HepG2 (cell line): ENCODE measurements at regions not wholly inside any gene's neighbourhood (a gene's known extent, or its start where the extent isn't known, plus 50 kb on each side); places are given as distances from the start of the nearest gene placed in this dataset.

Experiments
- ELF3 ChIP-seq: IDR thresholded peaks from 2 replicates; pipeline ENCODE4 v1.6.1; 2016; ENCODE audit warnings: missing genetic modification reagents, missing compliant biosample characterization
- LCORL ChIP-seq, 2 experiments: fragments of 450-650 bp in 1 of 2; sonication (generic) in 1 of 2; formaldehyde crosslinking in 1 of 2; IDR thresholded peaks; 2 replicates each; pipeline versions ENCODE4 v1.5.0 to v1.6.1; 2017 to 2020; ENCODE audit warnings: antibody characterized with exemption in 1 of 2, missing genetic modification reagents in 1 of 2
- MTF1 ChIP-seq: sonication (generic); formaldehyde crosslinking; IDR thresholded peaks from 2 replicates; pipeline ENCODE4 v1.5.0; 2020; ENCODE audit warnings: missing genetic modification reagents
- MTF2 ChIP-seq: sonication (generic); formaldehyde crosslinking; IDR thresholded peaks from 2 replicates; pipeline ENCODE4 v1.5.0; 2020; ENCODE audit warnings: missing genetic modification reagents, borderline replicate concordance
- NFE2L2 ChIP-seq: fragments of 150-350 bp; IDR thresholded peaks from 2 replicates; pipeline ENCODE4 v1.6.1; 2014; ENCODE audit warnings: low read length
- RAD51 ChIP-seq: fragments of 450-650 bp; IDR thresholded peaks from 2 replicates; pipeline ENCODE4 v1.6.1; 2016; ENCODE audit warnings: borderline replicate concordance
- SYNCRIP ChIP-seq: fragments of 200-400 bp; formaldehyde crosslinking; IDR thresholded peaks from 2 replicates; pipeline ENCODE4 v1.6.1; 2018; ENCODE audit warnings: mild to moderate bottlenecking, low read depth, low read length; ENCODE audit not compliant: insufficient read depth
- ZFP36 ChIP-seq: fragments of 150-350 bp; IDR thresholded peaks from 2 replicates; pipeline ENCODE4 v1.6.1; 2018; ENCODE audit warnings: borderline replicate concordance, low read length, low read depth; ENCODE audit not compliant: partially characterized antibody
- ZNF224 ChIP-seq: sonication (generic); formaldehyde crosslinking; IDR thresholded peaks from 2 replicates; pipeline ENCODE4 v1.5.0; 2020; ENCODE audit warnings: mild to moderate bottlenecking, missing genetic modification reagents
- ZNF292 ChIP-seq: sonication (generic); formaldehyde crosslinking; IDR thresholded peaks from 2 replicates; pipeline ENCODE4 v1.8.1; 2022; ENCODE audit warnings: mild to moderate bottlenecking, low read depth, missing genetic modification reagents, borderline replicate concordance
- ZNF337 ChIP-seq: sonication (generic); formaldehyde crosslinking; IDR thresholded peaks from 2 replicates; pipeline ENCODE4 v1.5.1; 2020; ENCODE audit warnings: missing genetic modification reagents, low read depth, mild to moderate bottlenecking, borderline replicate concordance
- ZNF33A ChIP-seq: sonication (generic); formaldehyde crosslinking; IDR thresholded peaks from 2 replicates; pipeline ENCODE4 v1.5.1; 2020; ENCODE audit warnings: missing genetic modification reagents, mild to moderate bottlenecking, moderate library complexity, borderline replicate concordance
- ZNF607 ChIP-seq: sonication (generic); formaldehyde crosslinking; IDR thresholded peaks from 2 replicates; pipeline ENCODE4 v1.5.1; 2020; ENCODE audit warnings: missing genetic modification reagents, mild to moderate bottlenecking, borderline replicate concordance
- ZNF724P ChIP-seq: sonication (generic); formaldehyde crosslinking; IDR thresholded peaks from 2 replicates; pipeline ENCODE4 v1.8.0; 2022; ENCODE audit warnings: missing genetic modification reagents, borderline replicate concordance
- ZNF747 ChIP-seq: sonication (generic); formaldehyde crosslinking; IDR thresholded peaks from 2 replicates; pipeline ENCODE4 v1.8.1; 2023; ENCODE audit warnings: missing genetic modification reagents, mild to moderate bottlenecking, borderline replicate concordance
- TF ChIP-seq, protein P1 (sequence below), 2 experiments: fragments of 450-650 bp in 1 of 2; sonication (generic) in 1 of 2; formaldehyde crosslinking in 1 of 2; IDR thresholded peaks; 2 replicates each; pipeline versions ENCODE4 v1.6.1 to v1.8.0; 2016 to 2022; ENCODE audit warnings: antibody characterized with exemption in 1 of 2, mild to moderate bottlenecking in 1 of 2, missing genetic modification reagents in 1 of 2
- TF ChIP-seq, protein P2 (sequence below): sonication (generic); formaldehyde crosslinking; IDR thresholded peaks from 2 replicates; pipeline ENCODE4 v1.5.0; 2020; ENCODE audit warnings: mild to moderate bottlenecking, low read depth, missing genetic modification reagents, borderline replicate concordance
- TF ChIP-seq, protein P3 (sequence below): sonication (generic); formaldehyde crosslinking; IDR thresholded peaks from 2 replicates; pipeline ENCODE4 v1.8.1; 2023; ENCODE audit warnings: missing genetic modification reagents, inconsistent platforms, borderline replicate concordance
- TF ChIP-seq, protein P4 (sequence below): sonication (generic); formaldehyde crosslinking; IDR thresholded peaks from 2 replicates; pipeline ENCODE4 v1.4.0; 2020; ENCODE audit warnings: missing genetic modification reagents, mild to moderate bottlenecking, borderline replicate concordance

DNA sequence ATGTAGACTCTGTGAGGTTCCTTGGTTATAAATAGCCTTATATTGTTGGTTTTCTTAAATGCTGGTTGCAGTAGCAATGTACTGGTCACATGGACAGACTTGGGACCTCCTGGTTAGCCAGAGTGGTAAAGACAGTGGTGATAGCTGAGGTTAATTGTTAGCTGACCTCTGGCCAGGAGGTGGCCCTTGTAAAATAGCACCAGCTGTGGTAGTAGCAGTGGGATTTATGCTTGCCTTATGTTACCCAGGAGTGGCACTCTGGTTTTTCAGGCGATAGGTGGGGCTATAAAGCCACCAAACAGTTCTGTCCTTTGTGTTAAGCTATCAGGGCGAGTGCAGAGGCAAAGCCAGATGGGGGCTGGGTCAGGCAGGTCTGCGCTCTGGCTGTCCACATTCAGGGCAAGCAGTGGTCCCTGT is 94.8 kb upstream of the SRD5A2 start (continued):
- TF ChIP-seq, protein P1, sequence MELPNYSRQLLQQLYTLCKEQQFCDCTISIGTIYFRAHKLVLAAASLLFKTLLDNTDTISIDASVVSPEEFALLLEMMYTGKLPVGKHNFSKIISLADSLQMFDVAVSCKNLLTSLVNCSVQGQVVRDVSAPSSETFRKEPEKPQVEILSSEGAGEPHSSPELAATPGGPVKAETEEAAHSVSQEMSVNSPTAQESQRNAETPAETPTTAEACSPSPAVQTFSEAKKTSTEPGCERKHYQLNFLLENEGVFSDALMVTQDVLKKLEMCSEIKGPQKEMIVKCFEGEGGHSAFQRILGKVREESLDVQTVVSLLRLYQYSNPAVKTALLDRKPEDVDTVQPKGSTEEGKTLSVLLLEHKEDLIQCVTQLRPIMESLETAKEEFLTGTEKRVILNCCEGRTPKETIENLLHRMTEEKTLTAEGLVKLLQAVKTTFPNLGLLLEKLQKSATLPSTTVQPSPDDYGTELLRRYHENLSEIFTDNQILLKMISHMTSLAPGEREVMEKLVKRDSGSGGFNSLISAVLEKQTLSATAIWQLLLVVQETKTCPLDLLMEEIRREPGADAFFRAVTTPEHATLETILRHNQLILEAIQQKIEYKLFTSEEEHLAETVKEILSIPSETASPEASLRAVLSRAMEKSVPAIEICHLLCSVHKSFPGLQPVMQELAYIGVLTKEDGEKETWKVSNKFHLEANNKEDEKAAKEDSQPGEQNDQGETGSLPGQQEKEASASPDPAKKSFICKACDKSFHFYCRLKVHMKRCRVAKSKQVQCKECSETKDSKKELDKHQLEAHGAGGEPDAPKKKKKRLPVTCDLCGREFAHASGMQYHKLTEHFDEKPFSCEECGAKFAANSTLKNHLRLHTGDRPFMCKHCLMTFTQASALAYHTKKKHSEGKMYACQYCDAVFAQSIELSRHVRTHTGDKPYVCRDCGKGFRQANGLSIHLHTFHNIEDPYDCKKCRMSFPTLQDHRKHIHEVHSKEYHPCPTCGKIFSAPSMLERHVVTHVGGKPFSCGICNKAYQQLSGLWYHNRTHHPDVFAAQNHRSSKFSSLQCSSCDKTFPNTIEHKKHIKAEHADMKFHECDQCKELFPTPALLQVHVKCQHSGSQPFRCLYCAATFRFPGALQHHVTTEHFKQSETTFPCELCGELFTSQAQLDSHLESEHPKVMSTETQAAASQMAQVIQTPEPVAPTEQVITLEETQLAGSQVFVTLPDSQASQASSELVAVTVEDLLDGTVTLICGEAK (IDR thresholded peaks at IDR 0.05): no peak
- TF ChIP-seq, protein P1 (CRISPR knock-in tag; IDR thresholded peaks at IDR 0.05): no peak
- TF ChIP-seq, protein P2, sequence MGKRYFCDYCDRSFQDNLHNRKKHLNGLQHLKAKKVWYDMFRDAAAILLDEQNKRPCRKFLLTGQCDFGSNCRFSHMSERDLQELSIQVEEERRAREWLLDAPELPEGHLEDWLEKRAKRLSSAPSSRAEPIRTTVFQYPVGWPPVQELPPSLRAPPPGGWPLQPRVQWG (CRISPR knock-in tag): no peak
- TF ChIP-seq SYNCRIP (no peak), ZNF33A (CRISPR knock-in tag) (no peak), NFE2L2 (no peak), ZFP36 (no peak), ZNF337 (no peak), ZNF224 (CRISPR knock-in tag) (no peak), MTF1 (no peak), LCORL (IDR thresholded peaks at IDR 0.05) (no peak), LCORL (CRISPR knock-in tag; IDR thresholded peaks at IDR 0.05) (no peak), ZNF607 (no peak), RAD51 (no peak), ZNF292 (CRISPR knock-in tag) (no peak), MTF2 (no peak), ELF3 (no peak), ZNF747 (CRISPR knock-in tag) (no peak), ZNF724P (CRISPR knock-in tag) (no peak)
- TF ChIP-seq, protein P3, sequence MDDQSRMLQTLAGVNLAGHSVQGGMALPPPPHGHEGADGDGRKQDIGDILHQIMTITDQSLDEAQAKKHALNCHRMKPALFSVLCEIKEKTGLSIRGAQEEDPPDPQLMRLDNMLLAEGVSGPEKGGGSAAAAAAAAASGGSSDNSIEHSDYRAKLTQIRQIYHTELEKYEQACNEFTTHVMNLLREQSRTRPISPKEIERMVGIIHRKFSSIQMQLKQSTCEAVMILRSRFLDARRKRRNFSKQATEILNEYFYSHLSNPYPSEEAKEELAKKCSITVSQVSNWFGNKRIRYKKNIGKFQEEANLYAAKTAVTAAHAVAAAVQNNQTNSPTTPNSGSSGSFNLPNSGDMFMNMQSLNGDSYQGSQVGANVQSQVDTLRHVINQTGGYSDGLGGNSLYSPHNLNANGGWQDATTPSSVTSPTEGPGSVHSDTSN (CRISPR knock-in tag): no peak
- TF ChIP-seq, protein P4, sequence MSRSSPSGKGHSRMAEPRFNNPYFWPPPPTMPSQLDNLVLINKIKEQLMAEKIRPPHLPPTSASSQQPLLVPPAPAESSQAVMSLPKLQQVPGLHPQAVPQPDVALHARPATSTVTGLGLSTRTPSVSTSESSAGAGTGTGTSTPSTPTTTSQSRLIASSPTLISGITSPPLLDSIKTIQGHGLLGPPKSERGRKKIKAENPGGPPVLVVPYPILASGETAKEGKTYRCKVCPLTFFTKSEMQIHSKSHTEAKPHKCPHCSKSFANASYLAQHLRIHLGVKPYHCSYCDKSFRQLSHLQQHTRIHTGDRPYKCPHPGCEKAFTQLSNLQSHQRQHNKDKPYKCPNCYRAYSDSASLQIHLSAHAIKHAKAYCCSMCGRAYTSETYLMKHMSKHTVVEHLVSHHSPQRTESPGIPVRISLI: peak; percentile 24; the same call in 1 of the 2 replicates
